ENCODE measurements at regions not wholly inside any gene's neighbourhood (a gene's known extent, or its start where the extent isn't known, plus 50 kb on each side); places are given as distances from the start of the nearest gene placed in this dataset.

DNA sequence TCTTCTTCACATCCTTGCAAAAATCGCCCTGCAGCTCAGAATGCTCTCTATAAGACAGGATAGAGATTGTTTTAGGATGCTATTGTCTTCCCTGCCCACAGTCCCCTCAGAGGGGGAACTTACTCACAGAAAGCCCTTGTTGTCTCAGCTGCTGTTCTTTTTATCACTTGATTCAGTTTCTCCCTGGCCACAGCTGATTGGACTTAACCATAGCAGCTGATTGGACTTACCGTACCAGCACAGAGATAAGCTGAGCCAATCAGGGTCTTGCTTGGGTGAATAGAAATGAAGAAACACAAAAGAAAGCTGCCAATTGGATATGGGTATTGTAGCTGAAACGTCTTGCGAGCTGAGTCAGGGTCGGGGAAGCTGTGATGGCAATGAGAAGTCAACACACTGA, 194.2 kb upstream of the MEX3C start:
- H3K18ac ChIP-seq (ENCODE audit: extremely low read depth, low read length), result no peak overlapping the region
- H3K4me1 ChIP-seq (replicated peaks in 1 of 4; ENCODE audit: control insufficient read depth in 3 of 4, insufficient read depth in 4 of 4, low read length in 3 of 4), result no peaks in the 10 kb centered on the region
- no peak overlapping the region for H3K23ac ChIP-seq (ENCODE audit: insufficient read length)
- no peak for FAIRE-seq
- H3K23me2 ChIP-seq (ENCODE audit: low read depth, low read length), result no peaks in the 10 kb centered on the region
- H2BK5ac ChIP-seq (ENCODE audit: low read depth, low read length), result no peak overlapping the region
- no peak for DNase-seq (ENCODE audit: low read depth in 1 of 2, low spot score in 2 of 2)
- H3K4ac ChIP-seq (replicated peaks; ENCODE audit: insufficient read length, low read depth, low read length), result no peak overlapping the region
- no peaks in the 10 kb centered on the region for H3K27me3 ChIP-seq (replicated peaks in 1 of 4; ENCODE audit: control insufficient read depth in 3 of 4, extremely low read depth in 1 of 4, insufficient read depth in 3 of 4, low read length in 3 of 4)
- H3K9ac ChIP-seq (replicated peaks in 1 of 4; ENCODE audit: extremely low read depth in 1 of 4, low read depth in 3 of 4, low read length in 3 of 4), result no peak overlapping the region
- ChIA-PET POLR2A (ENCODE audit: partially characterized antibody) (no interaction called here), CTCF (ENCODE audit: partially characterized antibody) (interaction anchor here (1.5 kb wide), 1 partner anchor 8 kb away, joined by 11 read pairs; no protein-coding TSS in a partner anchor)
- H3K56ac ChIP-seq (replicated peaks; ENCODE audit: insufficient read length, low read depth, low read length), result no peak overlapping the region
- H4K8ac ChIP-seq (ENCODE audit: extremely low read depth, insufficient read depth, low read length), result no peak overlapping the region
- no peak overlapping the region for H3K4me2 ChIP-seq (ENCODE audit: insufficient read depth in 1 of 2, low read depth in 2 of 2, low read length in 2 of 2)
- no peaks in the 10 kb centered on the region for H3K79me2 ChIP-seq (ENCODE audit: control insufficient read depth in 1 of 2, insufficient read depth in 2 of 2, low read length in 2 of 2)
- no peak overlapping the region for H2BK12ac ChIP-seq (ENCODE audit: low read depth, low read length)
- H4K91ac ChIP-seq (replicated peaks; ENCODE audit: insufficient read length, low read length), result no peak overlapping the region
- H3K9me3 ChIP-seq (ENCODE audit: insufficient read depth in 2 of 2, low read depth in 1 of 2, low read length in 1 of 2), result peaks cover 0 to 7% of the 10 kb centered on the region in 2 experiments; a peak in 2 of 4 replicates
- H3K14ac ChIP-seq (ENCODE audit: insufficient read length), result no peak overlapping the region
- 0 out of 2 replicates have a peak overlapping the region, but pooled peaks have one; percentile 21 for H2BK20ac ChIP-seq (ENCODE audit: low read length)
- no peak overlapping the region for H2AK5ac ChIP-seq (ENCODE audit: low read depth, low read length)
- no peaks in the 10 kb centered on the region for H4K20me1 ChIP-seq (replicated peaks in 1 of 2; ENCODE audit: control insufficient read depth in 1 of 2, insufficient read depth in 2 of 2, low read length in 2 of 2)
- H2BK15ac ChIP-seq (ENCODE audit: low read length), result no peak overlapping the region
- whole genome bisulfite sequencing, 2 experiments (ENCODE audit: extremely low coverage in 1 of 2, insufficient coverage in 1 of 2, insufficient read length in 1 of 2, insufficient replicate concordance in 2 of 2, low coverage in 1 of 2, low lambda C conversion rate in 2 of 2, missing lambda C conversion rate in 1 of 2), result 84% methylated on average over 5 of the region's 5 CpGs; no CpG with 5 or more reads in 1 of the 2 experiments
- no peak overlapping the region for H3K27ac ChIP-seq (ENCODE audit: low read depth, low read length)
- H2BK120ac ChIP-seq (replicated peaks; ENCODE audit: low read depth, low read length), result no peak overlapping the region
- no peak overlapping the region for H4K5ac ChIP-seq (ENCODE audit: insufficient read length, low read depth, low read length)
- no peaks in the 10 kb centered on the region for H3K36me3 ChIP-seq (ENCODE audit: control insufficient read depth in 2 of 4, insufficient read depth in 4 of 4, low read length in 3 of 4)
- H3K4me3 ChIP-seq (ENCODE audit: extremely low read depth in 1 of 4, insufficient read depth in 2 of 4, low read depth in 3 of 4, low read length in 4 of 4), result no peak overlapping the region
- H2AFZ ChIP-seq (ENCODE audit: low read length), result peak overlapping the region; percentile 16; the same call in 1 of the 2 replicates
- no peaks in the 10 kb centered on the region for H3K79me1 ChIP-seq (ENCODE audit: low read depth, low read length)
- TF ChIP-seq CTBP2 (IDR thresholded peaks at IDR 0.05; ENCODE audit: borderline replicate concordance, insufficient read depth, insufficient read length, low read length) (no peak), HDAC6 (IDR thresholded peaks at IDR 0.05; ENCODE audit: low read depth, low read length) (no peak), KDM1A (IDR thresholded peaks at IDR 0.05; ENCODE audit: borderline replicate concordance, low read length) (no peak), GABPA (IDR thresholded peaks at IDR 0.05; ENCODE audit: borderline replicate concordance, insufficient read depth, low read length) (no peak), CBX5 (IDR thresholded peaks at IDR 0.05; ENCODE audit: low read depth, low read length) (no peak)
